HG02938 (cell line): ENCODE measurements at regions not wholly inside any gene's neighbourhood (a gene's known extent, or its start where the extent isn't known, plus 50 kb on each side); places are given as distances from the start of the nearest gene placed in this dataset.

Experiments used
- ATAC-seq: cut with Tn5 transposase; IDR thresholded peaks from one replicate; pipeline ENCODE4 v1.9.1; 2021; ENCODE audit warnings: mild to moderate bottlenecking, moderate library complexity; ENCODE audit not compliant: unreplicated experiment

GRCh38 chr5:90135779-90136378 is 273.7 kb downstream of the CETN3 start:
- ATAC-seq: no peak

- no peak for ATAC-seq
Observed at GRCh38 chr5:90134892-90135291, 274.7 kb downstream of the CETN3 start.

DNA sequence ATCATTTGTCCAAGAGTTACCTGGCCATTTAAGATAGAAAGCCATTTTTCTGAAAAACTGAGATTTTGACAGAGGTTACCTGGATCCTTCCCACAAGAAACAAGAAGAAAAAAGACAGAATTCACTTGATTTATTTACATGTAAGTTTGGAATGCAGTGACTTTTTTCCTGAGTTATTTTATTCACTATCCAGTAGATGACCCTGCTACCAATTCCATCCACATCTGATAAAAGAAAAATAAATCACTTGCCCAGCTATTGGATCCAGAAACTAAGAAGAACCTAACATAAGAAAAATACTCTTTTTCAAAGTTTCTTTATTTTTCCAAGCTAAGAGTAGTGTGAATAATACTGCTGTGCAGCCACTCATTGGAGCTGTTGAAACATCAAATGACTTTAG is 275.2 kb downstream of the CETN3 start:
- ATAC-seq: no peak

- ATAC-seq: no peak
Observed at GRCh38 chr5:90133941-90134340, 275.6 kb downstream of the CETN3 start.

DNA sequence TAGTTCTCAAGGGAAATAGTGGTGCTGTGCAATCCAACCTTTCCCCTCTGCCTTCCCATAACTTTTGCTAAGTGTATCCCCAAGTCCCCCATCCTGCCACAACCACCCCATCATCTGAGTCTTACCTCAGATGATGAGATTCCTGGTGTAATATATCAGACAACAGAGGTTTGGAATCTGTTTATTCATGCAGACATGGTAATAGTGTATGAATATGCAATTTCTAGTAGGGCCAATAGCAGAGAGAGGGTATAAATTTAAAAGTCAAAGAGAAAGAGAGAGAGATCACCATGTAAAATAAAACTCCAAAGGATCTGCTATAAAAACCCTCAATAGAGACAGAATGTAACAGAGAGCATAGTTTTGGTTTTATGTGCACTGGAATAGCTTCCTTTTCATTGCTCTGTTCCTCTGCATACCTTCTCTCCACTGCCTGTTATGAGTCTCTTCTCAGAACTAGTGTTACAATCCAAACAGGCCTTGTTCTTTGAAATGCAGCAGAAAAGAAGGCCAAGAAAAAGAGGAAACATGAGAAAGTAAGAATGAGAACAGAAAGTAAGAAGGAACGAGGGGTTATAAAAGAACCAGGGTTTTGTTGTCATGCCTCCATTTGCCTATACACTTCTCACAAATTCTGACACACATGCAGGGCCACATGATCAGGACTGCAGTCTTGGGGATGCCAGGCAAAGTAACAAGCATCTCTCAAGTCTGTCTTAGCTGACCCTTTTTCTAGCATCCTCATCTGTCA is 278.0 kb downstream of the CETN3 start:
- peak; percentile 65 for ATAC-seq

DNA sequence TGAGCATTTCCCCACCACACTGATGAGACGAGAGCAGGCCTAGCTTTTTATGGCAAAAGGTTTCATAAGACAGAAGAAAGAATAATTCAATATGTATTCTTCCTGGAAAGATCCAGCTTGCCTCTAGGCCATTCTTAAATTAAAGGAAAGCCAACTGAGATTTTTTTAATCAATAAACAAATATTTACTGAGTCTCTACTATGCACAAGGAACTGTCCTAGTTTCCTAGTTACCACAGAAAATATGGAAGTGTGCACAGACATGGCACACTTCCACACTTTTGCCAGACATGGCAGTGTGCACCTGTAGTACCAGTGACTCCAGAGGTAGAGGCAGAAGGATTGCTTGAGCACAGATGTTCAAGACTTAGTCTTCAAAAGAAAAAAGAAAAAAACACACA is 281.0 kb downstream of the CETN3 start:
- ATAC-seq: no peak

GRCh38 chr5:90119531-90119971 is 290.0 kb downstream of the CETN3 start:
- no peak for ATAC-seq

GRCh38 chr5:90117005-90117404 is 292.6 kb downstream of the CETN3 start:
- no peak for ATAC-seq

GRCh38 chr5:90113108-90113507 is 296.4 kb downstream of the CETN3 start:
- no peak for ATAC-seq

DNA sequence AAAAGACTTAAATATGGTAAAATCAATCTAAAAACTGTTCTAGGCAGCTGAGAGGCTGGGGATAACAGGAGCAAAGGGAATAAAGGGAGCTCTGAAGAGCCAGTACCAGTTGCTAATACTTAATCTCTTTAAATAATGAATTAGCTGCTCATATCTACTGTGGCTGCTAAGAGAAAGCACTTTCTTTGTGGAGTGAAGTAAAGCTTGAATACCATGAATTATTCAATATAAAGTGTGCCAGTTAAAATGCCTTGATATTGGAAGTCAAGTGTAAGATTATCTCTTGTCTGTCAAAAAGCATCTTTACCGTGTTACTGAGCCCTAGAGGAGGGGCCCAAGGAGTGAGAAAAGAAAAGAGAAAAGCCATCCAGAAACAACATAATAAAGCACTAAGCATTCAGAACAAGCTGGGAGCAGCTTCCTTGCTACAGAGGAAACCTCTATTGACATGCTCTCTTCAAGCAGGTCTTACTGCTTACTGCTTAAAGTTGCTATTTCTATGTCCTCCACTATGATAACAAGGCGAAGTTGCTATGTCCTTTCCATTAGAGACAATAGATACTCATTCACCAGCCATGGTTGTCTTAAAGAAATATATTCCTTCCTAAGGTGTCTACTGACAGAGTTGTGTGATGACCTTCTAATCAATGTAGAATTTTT is 297.4 kb downstream of the CETN3 start:
- no peak for ATAC-seq

GRCh38 chr5:90111364-90112032 is 298.1 kb downstream of the CETN3 start:
- ATAC-seq: no peak

- no peak for ATAC-seq
Observed at GRCh38 chr5:90109285-90109684, 300.3 kb downstream of the CETN3 start.

DNA sequence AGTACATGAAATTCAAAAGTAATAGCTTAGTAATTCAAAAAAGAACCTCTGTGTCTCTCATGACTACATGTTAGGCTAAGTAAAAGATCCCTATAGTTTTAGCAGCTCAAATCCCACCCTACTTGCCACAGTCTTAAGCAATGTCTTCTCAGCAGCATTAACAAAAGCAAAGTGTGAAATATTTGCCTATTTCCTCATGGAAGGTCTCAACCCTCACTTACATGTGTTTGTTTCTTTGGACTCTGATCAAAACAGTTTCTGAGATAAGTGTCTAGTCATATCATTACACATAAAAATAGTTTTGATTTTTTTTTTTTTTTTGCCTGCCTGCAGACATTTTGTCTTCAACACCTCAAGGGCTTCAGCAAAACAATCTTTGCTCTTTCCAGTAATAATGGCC is 310.5 kb downstream of the CETN3 start:
- ATAC-seq: no peak

- ATAC-seq: no peak
Observed at GRCh38 chr5:90097082-90097477, 312.5 kb downstream of the CETN3 start.

GRCh38 chr5:90096415-90097081 is 313.0 kb downstream of the CETN3 start:
- ATAC-seq: no peak

DNA sequence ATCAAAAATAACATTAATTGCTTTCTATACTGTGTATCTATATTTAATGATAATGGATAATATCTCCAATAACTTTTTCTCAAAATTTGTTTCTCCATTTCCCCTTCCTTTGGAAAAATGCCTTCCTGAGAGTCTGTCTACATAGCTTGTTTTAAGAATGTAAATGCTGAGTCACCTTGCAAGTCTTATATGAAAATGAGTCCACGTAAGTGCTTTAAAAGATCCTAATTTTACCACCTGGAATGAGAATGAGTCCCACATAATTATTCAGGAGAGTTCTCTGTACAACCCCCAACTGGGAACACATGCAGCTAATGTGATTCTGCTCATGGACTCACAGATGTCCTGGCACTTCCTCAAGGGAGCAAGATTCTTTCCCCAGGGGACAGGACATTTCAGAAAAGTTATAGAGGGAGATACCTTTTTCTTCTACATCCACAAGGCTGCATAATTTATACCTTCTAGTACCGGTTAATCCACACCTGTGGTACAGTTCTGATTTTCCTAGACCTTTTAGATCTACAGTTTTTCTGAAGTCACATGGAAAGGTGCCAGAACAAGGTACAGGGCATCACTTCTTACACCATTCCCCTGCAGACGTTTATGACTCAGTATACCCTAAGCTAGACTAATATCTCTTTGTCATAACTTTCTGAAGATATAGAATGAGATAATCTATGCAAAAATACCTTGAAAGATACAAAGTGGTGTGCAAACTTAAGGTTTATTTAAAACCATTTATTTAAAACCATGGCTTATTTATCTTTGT is 314.1 kb downstream of the CETN3 start:
- no peak for ATAC-seq

DNA sequence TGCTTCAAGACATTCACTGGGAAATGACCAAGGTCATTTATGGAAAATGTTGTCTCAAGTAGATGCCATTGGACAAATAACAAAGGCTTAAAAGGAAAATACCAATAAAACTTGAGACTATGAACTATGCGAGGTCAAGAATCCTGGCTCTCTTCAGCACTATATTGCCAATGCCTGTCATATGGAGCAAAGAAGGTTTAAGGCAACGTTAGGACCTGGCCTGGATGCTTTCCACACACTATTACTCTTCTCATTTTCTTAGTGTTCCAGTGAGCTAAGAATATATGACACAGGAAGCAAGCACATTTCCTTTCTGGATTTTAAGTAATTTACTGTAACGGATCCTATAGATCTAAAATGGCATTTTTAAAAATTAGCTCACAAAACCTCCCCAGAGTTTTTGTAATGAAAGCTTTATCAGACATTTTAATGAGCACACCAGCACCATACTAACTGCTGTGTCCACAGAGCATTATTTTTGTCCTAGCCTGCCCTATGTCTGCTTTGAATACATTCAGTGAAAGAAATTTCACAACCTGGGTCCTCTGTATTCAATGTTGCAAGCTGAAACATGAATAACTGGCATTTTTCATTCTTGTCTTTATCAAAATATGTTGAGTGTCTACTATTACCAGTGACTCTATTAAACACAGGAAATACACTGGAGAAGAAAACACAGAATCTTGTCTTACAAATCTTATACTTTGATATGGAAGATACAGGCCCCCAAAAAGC is 315.6 kb downstream of the CETN3 start:
- ATAC-seq: no peak

DNA sequence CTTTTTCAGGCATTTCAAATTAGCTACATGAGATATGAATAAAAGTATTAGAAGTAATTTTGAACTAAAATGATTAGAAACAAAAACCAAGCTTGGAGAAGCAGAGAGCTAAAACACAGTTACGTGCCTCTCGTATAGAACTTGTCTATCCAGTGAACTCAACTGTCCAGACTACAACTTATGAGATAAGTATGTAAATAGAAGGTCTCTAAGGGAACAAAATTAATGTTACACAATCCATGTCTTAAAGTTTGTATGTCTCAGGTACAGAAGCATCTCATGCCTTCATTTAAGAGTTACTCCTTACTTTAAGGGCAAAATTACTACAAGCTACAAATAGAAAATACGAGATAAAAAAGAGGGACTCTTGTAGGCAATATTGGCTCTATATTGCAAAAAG is 316.8 kb downstream of the CETN3 start:
- no peak for ATAC-seq

- ATAC-seq: no peak
Observed at GRCh38 chr5:90084342-90084741, 325.2 kb downstream of the CETN3 start.
